Right hindlimb (tissue), 1 donor: ENCODE measurements at regions not wholly inside any gene's neighbourhood (a gene's known extent, or its start where the extent isn't known, plus 50 kb on each side); places are given as distances from the start of the nearest gene placed in this dataset.

Source experiments
- DNase-seq: peaks from one replicate; pipeline ENCODE4 v3.0.0-alpha.2; 2018

- no peak for DNase-seq
Measured at GRCh38 chr10:60728056-60728455, 50.2 kb upstream of the CDK1 start.

GRCh38 chr10:60726257-60726656, 52.0 kb upstream of the CDK1 start:
- no peak for DNase-seq

GRCh38 chr10:60722623-60723022, 55.7 kb upstream of the CDK1 start:
- no peak for DNase-seq

- no peak for DNase-seq
Measured at GRCh38 chr10:60719721-60720120, 58.6 kb upstream of the CDK1 start.

- DNase-seq, result no peak
Measured at GRCh38 chr10:60718886-60719285, 59.4 kb upstream of the CDK1 start.

- no peak for DNase-seq
Measured at GRCh38 chr10:60717852-60718251, 60.4 kb upstream of the CDK1 start.

GRCh38 chr10:60714233-60714632, 64.0 kb upstream of the CDK1 start:
- DNase-seq, result no peak

- DNase-seq, result no peak
Measured at GRCh38 chr10:60711496-60711895, 66.8 kb upstream of the CDK1 start.

- DNase-seq, result no peak
Measured at GRCh38 chr10:60710041-60710440, 68.2 kb upstream of the CDK1 start.

GRCh38 chr10:60708666-60709065, 69.6 kb upstream of the CDK1 start:
- no peak for DNase-seq

GRCh38 chr10:60707841-60708240, 70.4 kb upstream of the CDK1 start:
- no peak for DNase-seq

GRCh38 chr10:60706146-60706545, 72.1 kb upstream of the CDK1 start:
- DNase-seq, result no peak

- no peak for DNase-seq
Measured at GRCh38 chr10:60705376-60705775, 72.9 kb upstream of the CDK1 start.

- no peak for DNase-seq
Measured at GRCh38 chr10:60704471-60704870, 73.8 kb upstream of the CDK1 start.

GRCh38 chr10:60703266-60704041, 74.8 kb upstream of the CDK1 start:
- DNase-seq, result no peak

GRCh38 chr10:60687679-60688078, 90.6 kb upstream of the CDK1 start:
- DNase-seq, result no peak

- DNase-seq, result no peak
Measured at GRCh38 chr10:60684091-60684490, 94.2 kb upstream of the CDK1 start.

- no peak for DNase-seq
Measured at GRCh38 chr10:60681103-60681502, 97.2 kb upstream of the CDK1 start.

- DNase-seq, result no peak
Measured at GRCh38 chr10:60679388-60679990, 98.8 kb upstream of the CDK1 start.

- DNase-seq, result no peak
Measured at GRCh38 chr10:60678978-60679377, 99.3 kb upstream of the CDK1 start.

- no peak for DNase-seq
Measured at GRCh38 chr10:60677531-60678129, 100.6 kb upstream of the CDK1 start.

GRCh38 chr10:60675236-60675635, 103.0 kb upstream of the CDK1 start:
- no peak for DNase-seq

- DNase-seq, result no peak
Measured at GRCh38 chr10:60669501-60669900, 108.8 kb upstream of the CDK1 start.

GRCh38 chr10:60666221-60666620, 112.1 kb upstream of the CDK1 start:
- no peak for DNase-seq
